ENCODE measurements at regions not wholly inside any gene's neighbourhood (a gene's known extent, or its start where the extent isn't known, plus 50 kb on each side); places are given as distances from the start of the nearest gene placed in this dataset.

DNA sequence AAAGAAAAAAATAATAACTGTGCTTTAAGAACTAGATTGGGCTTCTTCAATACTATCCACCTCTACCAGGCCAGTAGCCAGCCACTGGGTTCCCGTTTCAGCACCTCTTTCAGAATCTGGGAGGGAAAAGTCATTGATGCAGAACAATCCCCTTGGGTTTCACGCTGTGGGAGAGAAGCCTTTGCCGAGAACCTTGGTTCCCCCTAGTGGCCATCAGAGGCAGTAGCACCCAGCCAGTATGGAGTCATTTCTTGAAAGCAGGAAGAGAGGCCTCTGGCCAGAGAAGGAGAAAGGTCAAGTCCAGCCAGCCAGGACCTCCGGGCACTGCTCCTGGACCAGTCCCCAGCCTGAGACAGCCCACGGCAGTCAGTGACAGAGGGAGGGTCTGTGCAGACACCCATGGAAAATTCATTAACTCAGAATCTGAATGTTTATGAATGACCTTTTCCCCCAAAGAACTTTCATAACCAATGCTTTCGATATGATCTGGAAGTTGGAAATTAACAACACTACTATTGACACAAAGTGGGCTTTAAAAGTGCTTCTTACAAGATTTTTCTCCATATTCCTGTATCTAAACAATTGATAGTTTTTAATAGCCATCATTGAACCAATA, 51.2 kb upstream of the CDH5 start:
- TF ChIP-seq, protein P1, sequence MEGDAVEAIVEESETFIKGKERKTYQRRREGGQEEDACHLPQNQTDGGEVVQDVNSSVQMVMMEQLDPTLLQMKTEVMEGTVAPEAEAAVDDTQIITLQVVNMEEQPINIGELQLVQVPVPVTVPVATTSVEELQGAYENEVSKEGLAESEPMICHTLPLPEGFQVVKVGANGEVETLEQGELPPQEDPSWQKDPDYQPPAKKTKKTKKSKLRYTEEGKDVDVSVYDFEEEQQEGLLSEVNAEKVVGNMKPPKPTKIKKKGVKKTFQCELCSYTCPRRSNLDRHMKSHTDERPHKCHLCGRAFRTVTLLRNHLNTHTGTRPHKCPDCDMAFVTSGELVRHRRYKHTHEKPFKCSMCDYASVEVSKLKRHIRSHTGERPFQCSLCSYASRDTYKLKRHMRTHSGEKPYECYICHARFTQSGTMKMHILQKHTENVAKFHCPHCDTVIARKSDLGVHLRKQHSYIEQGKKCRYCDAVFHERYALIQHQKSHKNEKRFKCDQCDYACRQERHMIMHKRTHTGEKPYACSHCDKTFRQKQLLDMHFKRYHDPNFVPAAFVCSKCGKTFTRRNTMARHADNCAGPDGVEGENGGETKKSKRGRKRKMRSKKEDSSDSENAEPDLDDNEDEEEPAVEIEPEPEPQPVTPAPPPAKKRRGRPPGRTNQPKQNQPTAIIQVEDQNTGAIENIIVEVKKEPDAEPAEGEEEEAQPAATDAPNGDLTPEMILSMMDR (IDR thresholded peaks at IDR 0.05; ENCODE audit: low read depth, low read length), result peak; percentile 99
- no peak overlapping the region for H3K4me3 ChIP-seq (replicated peaks in 1 of 2; ENCODE audit: low read depth in 2 of 2, low read length in 2 of 2)
- DNase-seq (ENCODE audit: low read depth in 2 of 2), result peak; percentile 84 to 87

DNA sequence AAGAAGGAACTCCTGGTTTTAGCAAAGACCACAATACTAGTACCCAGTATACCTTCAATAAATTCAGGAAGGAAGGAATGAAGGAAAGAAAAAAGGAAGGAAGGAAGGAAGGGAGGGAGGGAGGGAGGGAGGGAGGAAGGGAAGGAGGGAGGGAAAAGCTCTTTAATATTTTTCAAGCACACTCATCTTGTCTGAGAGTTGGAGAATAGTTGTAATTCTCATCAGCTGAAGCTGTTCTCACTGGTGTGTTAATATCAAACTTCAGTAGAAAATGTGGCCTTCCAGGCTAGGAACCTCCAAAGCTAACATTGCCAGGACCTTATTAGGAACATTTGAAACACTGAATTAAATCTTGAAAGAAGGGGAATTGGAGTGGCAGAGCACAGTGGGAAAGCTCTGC, 55.2 kb upstream of the CDH5 start:
- TF ChIP-seq, protein P1 (IDR thresholded peaks at IDR 0.05; ENCODE audit: low read depth, low read length), result no peak
- H3K4me3 ChIP-seq (replicated peaks in 1 of 2; ENCODE audit: low read depth in 2 of 2, low read length in 2 of 2), result no peak overlapping the region
- no peak for DNase-seq (ENCODE audit: low read depth in 2 of 2)

DNA sequence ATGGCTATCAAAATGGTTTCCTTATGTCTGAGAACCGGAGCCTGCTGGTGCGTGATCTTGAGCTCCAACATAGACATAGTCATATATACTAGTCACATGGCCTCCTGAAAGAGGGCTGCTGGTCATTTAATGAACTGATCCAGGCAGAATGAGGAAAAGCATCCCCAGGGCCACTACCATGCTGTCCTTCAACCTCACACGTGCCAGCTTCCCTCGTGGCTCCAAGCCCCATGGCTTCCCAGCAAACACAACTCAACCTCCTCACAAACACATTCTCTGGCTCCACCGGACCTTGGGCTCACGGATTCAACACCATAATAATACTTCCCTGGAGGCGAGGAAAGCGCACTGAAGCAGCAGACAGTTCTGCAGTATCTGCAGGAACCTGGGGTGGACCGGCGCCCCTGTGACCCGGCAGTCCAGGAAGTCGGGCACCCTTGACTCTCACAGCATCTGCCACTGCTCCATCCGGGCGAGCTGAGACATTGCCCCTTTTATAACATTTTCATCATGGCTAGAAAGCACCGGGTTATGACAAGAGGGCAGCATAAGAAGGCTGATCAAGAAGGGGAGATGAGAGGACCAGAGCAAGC, 57.2 kb upstream of the CDH5 start:
- no peak for DNase-seq (ENCODE audit: low read depth in 2 of 2)
- no peak overlapping the region for H3K4me3 ChIP-seq (replicated peaks in 1 of 2; ENCODE audit: low read depth in 2 of 2, low read length in 2 of 2)
- TF ChIP-seq, protein P1 (IDR thresholded peaks at IDR 0.05; ENCODE audit: low read depth, low read length), result no peak

DNA sequence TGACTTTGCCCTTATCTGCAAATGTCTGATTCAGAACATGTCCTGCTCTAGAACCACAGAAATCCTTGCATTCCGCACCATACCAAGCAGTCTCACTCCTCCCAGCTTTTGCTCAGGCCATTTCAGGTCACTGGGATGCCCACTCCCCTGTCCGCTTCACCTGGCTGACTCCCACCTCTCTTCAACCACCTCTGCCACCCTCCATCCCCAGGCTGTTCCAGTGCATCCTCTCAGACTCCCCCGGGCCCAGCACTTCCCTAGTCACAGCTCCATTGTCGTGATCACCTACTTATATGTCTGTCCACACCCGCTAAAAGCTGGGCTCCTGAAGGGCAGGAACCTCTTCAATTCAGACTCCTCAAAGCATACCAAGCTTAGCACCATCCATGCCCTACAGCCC, 58.4 kb upstream of the CDH5 start:
- TF ChIP-seq, protein P1 (IDR thresholded peaks at IDR 0.05; ENCODE audit: low read depth, low read length), result no peak

DNA sequence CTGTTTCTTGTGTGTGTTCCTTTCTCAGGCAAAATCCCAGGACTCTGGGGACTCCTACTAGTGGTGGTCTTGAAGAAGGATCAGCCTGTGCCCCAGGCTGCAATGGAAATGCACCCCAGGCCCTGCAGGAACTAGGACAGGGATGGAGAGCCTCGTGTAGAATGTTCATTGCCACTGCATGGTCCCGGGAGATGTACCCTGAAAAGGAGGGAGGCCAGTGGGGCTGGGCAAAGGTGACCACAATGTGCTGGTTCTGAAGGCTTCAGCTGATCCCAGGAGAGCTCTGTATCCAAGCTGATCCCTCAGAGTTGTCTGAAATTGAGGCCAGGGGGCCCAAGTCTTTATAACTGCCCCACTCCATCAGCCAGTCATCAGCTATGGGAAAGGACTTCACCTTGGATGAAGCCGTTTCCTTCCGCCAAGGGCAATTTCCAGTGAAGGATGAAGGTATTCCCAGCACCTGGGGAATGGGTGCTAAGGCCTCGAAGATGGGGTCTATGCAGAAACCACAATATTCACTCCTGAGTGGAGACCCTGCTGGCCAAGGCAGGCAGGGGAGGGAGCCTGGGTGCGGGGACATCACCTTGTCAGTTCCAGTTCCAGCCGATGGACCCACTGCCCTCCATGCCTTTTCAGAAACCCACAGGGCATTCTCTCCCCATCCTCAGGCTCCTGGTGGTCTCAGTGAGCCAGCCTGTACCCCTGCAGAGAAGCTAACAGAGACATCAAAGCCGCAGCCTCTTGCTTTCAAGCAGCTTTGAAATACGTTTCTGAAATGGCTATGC, 59.9 kb upstream of the CDH5 start:
- H3K4me3 ChIP-seq (replicated peaks in 1 of 2; ENCODE audit: low read depth in 2 of 2, low read length in 2 of 2), result no peak overlapping the region
- TF ChIP-seq, protein P1 (IDR thresholded peaks at IDR 0.05; ENCODE audit: low read depth, low read length), result no peak
- DNase-seq (ENCODE audit: low read depth in 2 of 2), result no peak

More for the DNA sequence above, 58.4 kb upstream of the CDH5 start:
- H3K4me3 ChIP-seq (replicated peaks in 1 of 2; ENCODE audit: low read depth in 2 of 2, low read length in 2 of 2), result no peak overlapping the region
- no peak for DNase-seq (ENCODE audit: low read depth in 2 of 2)

DNA sequence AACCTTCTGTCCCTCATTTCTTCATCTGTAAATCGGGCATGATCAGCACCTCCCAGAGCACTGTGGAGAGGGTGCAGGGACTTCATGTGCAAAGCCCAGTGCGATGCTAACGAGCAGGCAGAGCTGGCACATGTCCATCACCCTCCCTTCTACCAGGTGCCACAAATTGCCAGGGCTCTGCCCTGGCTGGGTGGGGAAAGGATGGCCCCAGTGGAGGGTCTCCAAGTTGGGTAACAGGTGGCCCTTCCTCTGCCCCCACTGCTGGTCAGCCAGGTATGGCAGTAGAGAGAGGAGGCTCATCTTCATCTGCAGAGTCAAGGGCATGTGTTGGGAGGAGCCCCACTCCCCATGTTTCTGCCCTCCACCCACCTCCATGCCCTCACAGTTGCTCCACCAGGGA, 61.5 kb upstream of the CDH5 start:
- no peak overlapping the region for H3K4me3 ChIP-seq (replicated peaks in 1 of 2; ENCODE audit: low read depth in 2 of 2, low read length in 2 of 2)
- DNase-seq (ENCODE audit: low read depth in 2 of 2), result no peak
- TF ChIP-seq, protein P1 (IDR thresholded peaks at IDR 0.05; ENCODE audit: low read depth, low read length), result no peak

Data from cardiac fibroblast (primary cell).